ENCODE measurements at regions not wholly inside any gene's neighbourhood (a gene's known extent, or its start where the extent isn't known, plus 50 kb on each side); places are given as distances from the start of the nearest gene placed in this dataset.

- no peak overlapping the region for H2AFZ ChIP-seq (ENCODE audit: low read depth, low read length)
- H3K36me3 Mint-ChIP-seq (ENCODE audit: low read depth, unreplicated experiment) = peaks cover 8% of the 10 kb centered on the region
- H3K27me3 ChIP-seq (ENCODE audit: insufficient read depth, low read length) = no peaks in the 10 kb centered on the region
- peaks cover 16% of the 10 kb centered on the region for H3K9me3 Mint-ChIP-seq (ENCODE audit: unreplicated experiment)
- no peak overlapping the region for H3K4me3 ChIP-seq (ENCODE audit: insufficient read depth, low read depth, low read length)
- peaks cover 24% of the 10 kb centered on the region for H3K27me3 Mint-ChIP-seq (ENCODE audit: low read depth, unreplicated experiment)
- DNase-seq (ENCODE audit: low read depth) (no peak), FAIRE-seq (no peak)
- no peak overlapping the region for H3K9ac ChIP-seq (ENCODE audit: low read length)
- H3K4me1 ChIP-seq (ENCODE audit: insufficient read depth, low read length) = no peaks in the 10 kb centered on the region
- no peak for TF ChIP-seq CTCF (IDR thresholded peaks at IDR 0.05; ENCODE audit: insufficient read depth, low read depth, low read length)
- no peak for TF ChIP-seq EZH2 (IDR thresholded peaks at IDR 0.05; ENCODE audit: insufficient read depth, low read length)
- H3K27ac Mint-ChIP-seq (ENCODE audit: unreplicated experiment) = no peak overlapping the region
- no peak overlapping the region for H3K4me2 ChIP-seq (ENCODE audit: low read length)
- H4K20me1 ChIP-seq (ENCODE audit: insufficient read depth, low read length) = no peaks in the 10 kb centered on the region
- H3K79me2 ChIP-seq (ENCODE audit: insufficient read depth, low read length) = no peaks in the 10 kb centered on the region
- no peaks in the 10 kb centered on the region for H3K9me3 ChIP-seq (ENCODE audit: insufficient read depth, low read depth, low read length)
- H3K27ac ChIP-seq (ENCODE audit: low read depth, low read length) = no peak overlapping the region
- no peaks in the 10 kb centered on the region for H3K4me1 Mint-ChIP-seq (ENCODE audit: low read depth, unreplicated experiment)
- no peak overlapping the region for H3K4me3 Mint-ChIP-seq (ENCODE audit: unreplicated experiment)
- no peaks in the 10 kb centered on the region for H3K36me3 ChIP-seq (ENCODE audit: insufficient read depth, low read length)
Measured at GRCh38 chr14:95420060-95420459, 96.4 kb downstream of the SYNE3 start.

- Mint-ChIP-seq H3K36me3 (ENCODE audit: low read depth, unreplicated experiment) (peaks cover 8% of the 10 kb centered on the region), H3K4me1 (ENCODE audit: low read depth, unreplicated experiment) (no peaks in the 10 kb centered on the region), H3K9me3 (ENCODE audit: unreplicated experiment) (peaks cover 16% of the 10 kb centered on the region), H3K4me3 (ENCODE audit: unreplicated experiment) (no peak overlapping the region), H3K27ac (ENCODE audit: unreplicated experiment) (no peak overlapping the region), H3K27me3 (ENCODE audit: low read depth, unreplicated experiment) (peaks cover 24% of the 10 kb centered on the region)
- Histone ChIP-seq H3K9me3 (ENCODE audit: insufficient read depth, low read depth, low read length) (no peaks in the 10 kb centered on the region), H3K4me1 (ENCODE audit: insufficient read depth, low read length) (no peaks in the 10 kb centered on the region), H2AFZ (ENCODE audit: low read depth, low read length) (no peak overlapping the region), H3K79me2 (ENCODE audit: insufficient read depth, low read length) (no peaks in the 10 kb centered on the region), H4K20me1 (ENCODE audit: insufficient read depth, low read length) (no peaks in the 10 kb centered on the region), H3K4me2 (ENCODE audit: low read length) (no peak overlapping the region), H3K36me3 (ENCODE audit: insufficient read depth, low read length) (no peaks in the 10 kb centered on the region), H3K27ac (ENCODE audit: low read depth, low read length) (no peak overlapping the region), H3K9ac (ENCODE audit: low read length) (no peak overlapping the region), H3K27me3 (ENCODE audit: insufficient read depth, low read length) (no peaks in the 10 kb centered on the region), H3K4me3 (ENCODE audit: insufficient read depth, low read depth, low read length) (no peak overlapping the region)
- DNase-seq (ENCODE audit: low read depth) = no peak
- TF ChIP-seq EZH2 (IDR thresholded peaks at IDR 0.05; ENCODE audit: insufficient read depth, low read length) (no peak), CTCF (IDR thresholded peaks at IDR 0.05; ENCODE audit: insufficient read depth, low read depth, low read length) (no peak)
- no peak for FAIRE-seq
Measured at GRCh38 chr14:95419569-95419968, 96.9 kb downstream of the SYNE3 start.

- no peak for FAIRE-seq
- H3K36me3 ChIP-seq (ENCODE audit: insufficient read depth, low read length) = no peaks in the 10 kb centered on the region
- H3K36me3 Mint-ChIP-seq (ENCODE audit: low read depth, unreplicated experiment) = peaks cover 6% of the 10 kb centered on the region
Measured at GRCh38 chr14:95418858-95419257, 97.6 kb downstream of the SYNE3 start.

More at GRCh38 chr14:95418858-95419257, 97.6 kb downstream of the SYNE3 start:
- H4K20me1 ChIP-seq (ENCODE audit: insufficient read depth, low read length) = no peaks in the 10 kb centered on the region
- Mint-ChIP-seq H3K4me1 (ENCODE audit: low read depth, unreplicated experiment) (no peaks in the 10 kb centered on the region), H3K27ac (ENCODE audit: unreplicated experiment) (no peak overlapping the region), H3K27me3 (ENCODE audit: low read depth, unreplicated experiment) (peaks cover 24% of the 10 kb centered on the region), H3K4me3 (ENCODE audit: unreplicated experiment) (no peak overlapping the region), H3K9me3 (ENCODE audit: unreplicated experiment) (peaks cover 16% of the 10 kb centered on the region)
- DNase-seq (ENCODE audit: low read depth) = no peak
- no peak overlapping the region for H2AFZ ChIP-seq (ENCODE audit: low read depth, low read length)
- H3K4me1 ChIP-seq (ENCODE audit: insufficient read depth, low read length) = no peaks in the 10 kb centered on the region
- no peaks in the 10 kb centered on the region for H3K27me3 ChIP-seq (ENCODE audit: insufficient read depth, low read length)
- no peak overlapping the region for H3K9ac ChIP-seq (ENCODE audit: low read length)
- H3K27ac ChIP-seq (ENCODE audit: low read depth, low read length) = no peak overlapping the region
- no peak overlapping the region for H3K4me2 ChIP-seq (ENCODE audit: low read length)
- no peak overlapping the region for H3K4me3 ChIP-seq (ENCODE audit: insufficient read depth, low read depth, low read length)
- H3K9me3 ChIP-seq (ENCODE audit: insufficient read depth, low read depth, low read length) = no peaks in the 10 kb centered on the region
- H3K79me2 ChIP-seq (ENCODE audit: insufficient read depth, low read length) = no peaks in the 10 kb centered on the region
- TF ChIP-seq EZH2 (IDR thresholded peaks at IDR 0.05; ENCODE audit: insufficient read depth, low read length) = no peak
